ENCODE measurements at regions not wholly inside any gene's neighbourhood (a gene's known extent, or its start where the extent isn't known, plus 50 kb on each side); places are given as distances from the start of the nearest gene placed in this dataset.
"Not testable (repeated sequence)": the region's sequence is repeated elsewhere in the genome, so short reads cannot be mapped to it uniquely, and the experiment has no call there.

DNA sequence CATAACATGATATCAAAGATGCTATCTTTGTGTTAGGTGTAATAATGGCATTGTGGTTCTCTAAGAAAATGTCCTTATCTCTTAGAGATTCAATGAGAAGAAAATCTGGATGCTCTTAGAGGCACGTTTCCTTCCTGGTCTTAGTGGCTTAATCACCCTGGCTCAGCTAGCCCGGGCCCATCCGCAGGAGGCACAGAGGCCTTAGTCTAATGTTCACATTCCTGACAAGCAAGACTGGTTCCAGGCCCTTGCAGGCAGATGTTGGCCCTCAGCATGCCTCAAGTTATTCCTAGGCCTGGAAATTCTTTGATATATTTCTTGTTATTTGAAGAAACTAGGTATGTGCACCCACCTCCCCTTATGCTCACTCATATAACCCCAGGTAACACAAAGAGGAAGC, 357.6 kb downstream of the SFMBT2 start:
- Histone ChIP-seq H3K4me1 (ENCODE audit: control insufficient read depth, extremely low read depth, insufficient read depth, low read length) (no peaks in the 10 kb centered on the region), H3K4me3 (replicated peaks in 1 of 3; ENCODE audit: insufficient read depth in 1 of 3, low read depth in 1 of 3, low read length in 3 of 3) (no peak overlapping the region), H3K9ac (replicated peaks; ENCODE audit: extremely low read depth, insufficient read depth, low read length) (no peak overlapping the region), H3K9me1 (replicated peaks; ENCODE audit: control insufficient read depth, extremely low read depth, insufficient read depth, low read length) (no peaks in the 10 kb centered on the region), H3K79me2 (ENCODE audit: control insufficient read depth, insufficient read depth, low read length) (no peaks in the 10 kb centered on the region), H2AFZ (ENCODE audit: low read depth, low read length) (no peak overlapping the region), H3K36me3 (ENCODE audit: control insufficient read depth in 2 of 2, extremely low read depth in 1 of 2, insufficient read depth in 2 of 2, low read length in 2 of 2) (no peaks in the 10 kb centered on the region), H3K27me3 (ENCODE audit: control insufficient read depth in 2 of 2, insufficient read depth in 2 of 2, low read length in 2 of 2) (no peaks in the 10 kb centered on the region), H3K9me3 (replicated peaks; ENCODE audit: control insufficient read depth, insufficient read depth, low read length) (no peaks in the 10 kb centered on the region), H4K20me1 (replicated peaks; ENCODE audit: control insufficient read depth, extremely low read depth, insufficient read depth, low read length) (no peaks in the 10 kb centered on the region), H3K27ac (ENCODE audit: insufficient read depth, low read depth, low read length) (no peak overlapping the region), H3K4me2 (ENCODE audit: insufficient read depth, low read length) (no peak overlapping the region)
- intact Hi-C loops (cut with micrococcal nuclease) (no loop called here), dilution Hi-C loops (cut with MboI; ENCODE audit: extremely low pct_ligation_motif_present, low sequenced_read_pairs) (no loop called here)
- no peak for FAIRE-seq
- DNase-seq (ENCODE audit: low read depth, low spot score) = no peak
- ChIA-PET CTCF (no interaction called here), POLR2A (no interaction called here)
- BruUV-seq (replicated peaks) = no TSS peak
- TF ChIP-seq, protein P1, sequence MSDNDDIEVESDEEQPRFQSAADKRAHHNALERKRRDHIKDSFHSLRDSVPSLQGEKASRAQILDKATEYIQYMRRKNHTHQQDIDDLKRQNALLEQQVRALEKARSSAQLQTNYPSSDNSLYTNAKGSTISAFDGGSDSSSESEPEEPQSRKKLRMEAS (IDR thresholded peaks at IDR 0.05; ENCODE audit: insufficient read depth, insufficient read length) = no peak

DNA sequence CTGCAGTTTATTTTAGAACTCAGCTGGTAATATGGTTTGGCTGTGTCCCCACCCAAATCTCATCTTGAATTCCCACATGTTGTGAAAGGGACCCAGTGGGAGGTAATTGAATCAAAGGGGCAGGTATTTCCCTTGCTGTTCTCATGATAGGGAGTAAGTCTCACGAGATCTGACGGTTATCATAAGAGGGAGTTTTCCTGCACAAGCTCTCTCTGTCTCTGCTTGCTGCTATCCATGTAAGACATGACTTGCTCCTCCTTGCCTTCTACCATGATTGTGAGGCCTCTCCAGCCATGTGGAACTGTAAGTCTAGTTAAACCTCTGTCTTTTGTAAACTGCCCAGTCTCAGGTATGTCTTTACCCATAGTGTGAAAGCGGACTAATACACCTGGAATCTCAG, 360.8 kb downstream of the SFMBT2 start:
- H3K9me3 ChIP-seq (replicated peaks; ENCODE audit: control insufficient read depth, insufficient read depth, low read length); dilution Hi-C loops (cut with MboI; ENCODE audit: extremely low pct_ligation_motif_present, low sequenced_read_pairs); H4K20me1 ChIP-seq (replicated peaks; ENCODE audit: control insufficient read depth, extremely low read depth, insufficient read depth, low read length); FAIRE-seq; intact Hi-C loops (cut with micrococcal nuclease); H3K4me1 ChIP-seq (ENCODE audit: control insufficient read depth, extremely low read depth, insufficient read depth, low read length); H3K9me1 ChIP-seq (replicated peaks; ENCODE audit: control insufficient read depth, extremely low read depth, insufficient read depth, low read length); H3K27me3 ChIP-seq (ENCODE audit: control insufficient read depth in 2 of 2, insufficient read depth in 2 of 2, low read length in 2 of 2); H3K9ac ChIP-seq (replicated peaks; ENCODE audit: extremely low read depth, insufficient read depth, low read length); BruUV-seq (replicated peaks); H3K36me3 ChIP-seq (ENCODE audit: control insufficient read depth in 2 of 2, extremely low read depth in 1 of 2, insufficient read depth in 2 of 2, low read length in 2 of 2); H3K4me3 ChIP-seq (replicated peaks in 1 of 3; ENCODE audit: insufficient read depth in 1 of 3, low read depth in 1 of 3, low read length in 3 of 3); H3K27ac ChIP-seq (ENCODE audit: insufficient read depth, low read depth, low read length); CTCF ChIA-PET; DNase-seq (ENCODE audit: low read depth, low spot score); H3K4me2 ChIP-seq (ENCODE audit: insufficient read depth, low read length); H2AFZ ChIP-seq (ENCODE audit: low read depth, low read length); POLR2A ChIA-PET; H3K79me2 ChIP-seq (ENCODE audit: control insufficient read depth, insufficient read depth, low read length): not testable (repeated sequence)

DNA sequence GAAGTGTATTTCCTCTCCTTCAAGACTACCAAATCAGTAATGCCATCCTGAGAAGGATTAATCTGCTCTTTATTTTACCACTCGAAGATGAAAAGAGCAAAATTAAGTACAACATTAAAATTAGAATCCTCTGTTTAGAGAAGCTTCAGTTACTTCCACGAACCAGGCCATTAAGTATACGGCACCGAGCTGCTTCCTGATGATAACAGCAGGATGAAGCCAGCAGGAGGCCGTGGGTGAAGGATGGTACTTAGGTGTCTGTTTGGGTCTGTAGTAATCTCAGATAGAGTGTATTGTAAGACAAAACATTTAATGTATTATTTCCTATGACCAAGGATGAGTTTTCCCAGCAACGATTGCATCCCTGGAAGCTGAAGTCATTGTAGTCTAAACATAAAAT, 362.8 kb downstream of the SFMBT2 start:
- Histone ChIP-seq H3K27me3 (ENCODE audit: control insufficient read depth in 2 of 2, insufficient read depth in 2 of 2, low read length in 2 of 2) (no peaks in the 10 kb centered on the region), H3K79me2 (ENCODE audit: control insufficient read depth, insufficient read depth, low read length) (no peaks in the 10 kb centered on the region), H2AFZ (ENCODE audit: low read depth, low read length) (no peak overlapping the region), H3K4me2 (ENCODE audit: insufficient read depth, low read length) (no peak overlapping the region), H3K9ac (replicated peaks; ENCODE audit: extremely low read depth, insufficient read depth, low read length) (no peak overlapping the region), H3K36me3 (ENCODE audit: control insufficient read depth in 2 of 2, extremely low read depth in 1 of 2, insufficient read depth in 2 of 2, low read length in 2 of 2) (no peaks in the 10 kb centered on the region), H3K27ac (ENCODE audit: insufficient read depth, low read depth, low read length) (no peak overlapping the region), H3K9me1 (replicated peaks; ENCODE audit: control insufficient read depth, extremely low read depth, insufficient read depth, low read length) (no peaks in the 10 kb centered on the region), H3K4me1 (ENCODE audit: control insufficient read depth, extremely low read depth, insufficient read depth, low read length) (no peaks in the 10 kb centered on the region), H3K9me3 (replicated peaks; ENCODE audit: control insufficient read depth, insufficient read depth, low read length) (no peaks in the 10 kb centered on the region), H4K20me1 (replicated peaks; ENCODE audit: control insufficient read depth, extremely low read depth, insufficient read depth, low read length) (no peaks in the 10 kb centered on the region), H3K4me3 (replicated peaks in 1 of 3; ENCODE audit: insufficient read depth in 1 of 3, low read depth in 1 of 3, low read length in 3 of 3) (no peak overlapping the region)
- intact Hi-C loops (cut with micrococcal nuclease) = no loop called here
- DNase-seq (ENCODE audit: low read depth, low spot score) (no peak), FAIRE-seq (no peak)
- ChIA-PET CTCF (no interaction called here), POLR2A (no interaction called here)
- no TSS peak for BruUV-seq (replicated peaks)
- TF ChIP-seq EZH2 (IDR thresholded peaks at IDR 0.05; ENCODE audit: borderline replicate concordance, low read depth, low read length, severe bottlenecking) = no peak
- no peak for TF ChIP-seq MYC (IDR thresholded peaks at IDR 0.05; ENCODE audit: low read depth, low read length)
- TF ChIP-seq, protein P1 (IDR thresholded peaks at IDR 0.05; ENCODE audit: insufficient read depth, insufficient read length) = no peak
- TF ChIP-seq POLR2AphosphoS5 (IDR thresholded peaks at IDR 0.05; ENCODE audit: insufficient read depth, low read depth, low read length) = no peak
- no peak for TF ChIP-seq POLR2A (IDR thresholded peaks at IDR 0.05; ENCODE audit: low read depth, low read length)
- TF ChIP-seq GATA2 (IDR thresholded peaks at IDR 0.05; ENCODE audit: insufficient read depth, insufficient read length, low read depth, low read length) = no peak
- TF ChIP-seq JUN (IDR thresholded peaks at IDR 0.05; ENCODE audit: borderline replicate concordance, insufficient read depth, insufficient read length, low read depth) = no peak
- TF ChIP-seq, protein P2, sequence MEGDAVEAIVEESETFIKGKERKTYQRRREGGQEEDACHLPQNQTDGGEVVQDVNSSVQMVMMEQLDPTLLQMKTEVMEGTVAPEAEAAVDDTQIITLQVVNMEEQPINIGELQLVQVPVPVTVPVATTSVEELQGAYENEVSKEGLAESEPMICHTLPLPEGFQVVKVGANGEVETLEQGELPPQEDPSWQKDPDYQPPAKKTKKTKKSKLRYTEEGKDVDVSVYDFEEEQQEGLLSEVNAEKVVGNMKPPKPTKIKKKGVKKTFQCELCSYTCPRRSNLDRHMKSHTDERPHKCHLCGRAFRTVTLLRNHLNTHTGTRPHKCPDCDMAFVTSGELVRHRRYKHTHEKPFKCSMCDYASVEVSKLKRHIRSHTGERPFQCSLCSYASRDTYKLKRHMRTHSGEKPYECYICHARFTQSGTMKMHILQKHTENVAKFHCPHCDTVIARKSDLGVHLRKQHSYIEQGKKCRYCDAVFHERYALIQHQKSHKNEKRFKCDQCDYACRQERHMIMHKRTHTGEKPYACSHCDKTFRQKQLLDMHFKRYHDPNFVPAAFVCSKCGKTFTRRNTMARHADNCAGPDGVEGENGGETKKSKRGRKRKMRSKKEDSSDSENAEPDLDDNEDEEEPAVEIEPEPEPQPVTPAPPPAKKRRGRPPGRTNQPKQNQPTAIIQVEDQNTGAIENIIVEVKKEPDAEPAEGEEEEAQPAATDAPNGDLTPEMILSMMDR (IDR thresholded peaks at IDR 0.05; ENCODE audit: extremely low read depth in 1 of 2, insufficient read depth in 1 of 2, low read depth in 1 of 2, low read length in 2 of 2) = no peak
- no peak for TF ChIP-seq FOS (IDR thresholded peaks at IDR 0.05; ENCODE audit: borderline replicate concordance, insufficient read depth, low read length)
- dilution Hi-C loops (cut with MboI; ENCODE audit: extremely low pct_ligation_motif_present, low sequenced_read_pairs) = no loop called here
